Uterus (tissue), 2 donors: ENCODE measurements at regions not wholly inside any gene's neighbourhood (a gene's known extent, or its start where the extent isn't known, plus 50 kb on each side); places are given as distances from the start of the nearest gene placed in this dataset.

Experiments used
- CTCF ChIP-seq, 4 experiments: fragments of 200-600 bp in 2 of 4; fragments of 450-650 bp in 2 of 4; sonication (generic) in 2 of 4; IDR thresholded peaks; one replicate each; pipeline ENCODE4 v1.5.1; 2016 to 2019; ENCODE audit warnings: antibody characterized with exemption in 4 of 4, mild to moderate bottlenecking in 2 of 4, moderate library complexity in 1 of 4
- POLR2A ChIP-seq, 2 donors: fragments of 450-650 bp; IDR thresholded peaks; one replicate each; pipeline ENCODE4 v1.6.1; 2016; ENCODE audit warnings: antibody characterized with exemption in 2 of 2, mild to moderate bottlenecking in 1 of 2, moderate library complexity in 1 of 2

DNA sequence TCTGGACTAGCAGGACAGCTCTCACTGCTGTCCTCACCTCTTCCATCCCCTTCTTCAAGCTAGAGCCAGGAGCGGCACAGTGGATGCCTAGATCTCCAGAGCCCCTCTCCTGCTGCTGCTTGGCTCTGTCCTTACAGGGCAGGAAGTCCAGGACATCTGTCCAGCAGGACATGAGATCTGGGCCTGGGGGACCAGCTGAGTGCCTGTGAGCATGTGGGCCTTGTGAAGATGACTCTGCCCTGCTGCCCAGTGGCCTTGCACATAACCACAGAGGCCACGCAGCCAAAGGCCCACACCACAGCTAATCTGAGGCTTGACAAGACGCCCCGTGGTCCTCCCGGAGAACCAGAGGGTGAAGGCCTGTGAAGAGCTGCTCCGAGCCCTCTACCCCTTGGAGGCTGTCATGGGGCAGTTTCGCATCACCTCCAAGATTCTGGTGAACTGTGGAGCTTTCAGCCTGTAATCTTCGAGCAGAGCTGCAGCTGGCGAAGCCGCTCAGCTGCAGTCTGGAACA, 516.7 kb upstream of the HS6ST1 start:
- TF ChIP-seq CTCF (IDR thresholded peaks at IDR 0.05) (no peak), POLR2A (IDR thresholded peaks at IDR 0.05) (no peak)
